Muscle of leg (tissue), 3 donors: ENCODE measurements at regions not wholly inside any gene's neighbourhood (a gene's known extent, or its start where the extent isn't known, plus 50 kb on each side); places are given as distances from the start of the nearest gene placed in this dataset.
A peak's percentile ranks its signal among the peaks of the same experiment; 100 is the strongest.

Experiments
- DNase-seq: peaks from one replicate; pipeline ENCODE4 v3.0.0; 2013
- H3K27ac ChIP-seq: one replicate; pipeline ENCODE4 v1.5.1; 2013; ENCODE audit warnings: mild to moderate bottlenecking, low read length, control low read depth
- H3K27me3 ChIP-seq: one replicate; pipeline ENCODE4 v1.6.1; 2013; ENCODE audit warnings: low read length; ENCODE audit not compliant: control insufficient read depth, insufficient read depth
- H3K36me3 ChIP-seq: one replicate; pipeline ENCODE4 v1.6.1; 2013; ENCODE audit warnings: low read length; ENCODE audit not compliant: control insufficient read depth, insufficient read depth
- H3K4me1 ChIP-seq: one replicate; pipeline ENCODE4 v1.6.1; 2013; ENCODE audit warnings: low read length; ENCODE audit not compliant: control insufficient read depth, insufficient read depth
- H3K4me3 ChIP-seq: one replicate; pipeline ENCODE4 v1.5.1; 2013; ENCODE audit warnings: low read length, control low read depth
- H3K9me3 ChIP-seq: replicated peaks from 2 replicates; pipeline ENCODE4 v1.6.1; 2013; ENCODE audit warnings: low read depth, low read length; ENCODE audit not compliant: control insufficient read depth
- WGBS: methylation state at CpG from one replicate; pipeline ENCODE4 v1.1.5; 2013; ENCODE audit warnings: missing lambda C conversion rate; ENCODE audit not compliant: insufficient coverage; 5-methylcytosine and 5-hydroxymethylcytosine counted together

DNA sequence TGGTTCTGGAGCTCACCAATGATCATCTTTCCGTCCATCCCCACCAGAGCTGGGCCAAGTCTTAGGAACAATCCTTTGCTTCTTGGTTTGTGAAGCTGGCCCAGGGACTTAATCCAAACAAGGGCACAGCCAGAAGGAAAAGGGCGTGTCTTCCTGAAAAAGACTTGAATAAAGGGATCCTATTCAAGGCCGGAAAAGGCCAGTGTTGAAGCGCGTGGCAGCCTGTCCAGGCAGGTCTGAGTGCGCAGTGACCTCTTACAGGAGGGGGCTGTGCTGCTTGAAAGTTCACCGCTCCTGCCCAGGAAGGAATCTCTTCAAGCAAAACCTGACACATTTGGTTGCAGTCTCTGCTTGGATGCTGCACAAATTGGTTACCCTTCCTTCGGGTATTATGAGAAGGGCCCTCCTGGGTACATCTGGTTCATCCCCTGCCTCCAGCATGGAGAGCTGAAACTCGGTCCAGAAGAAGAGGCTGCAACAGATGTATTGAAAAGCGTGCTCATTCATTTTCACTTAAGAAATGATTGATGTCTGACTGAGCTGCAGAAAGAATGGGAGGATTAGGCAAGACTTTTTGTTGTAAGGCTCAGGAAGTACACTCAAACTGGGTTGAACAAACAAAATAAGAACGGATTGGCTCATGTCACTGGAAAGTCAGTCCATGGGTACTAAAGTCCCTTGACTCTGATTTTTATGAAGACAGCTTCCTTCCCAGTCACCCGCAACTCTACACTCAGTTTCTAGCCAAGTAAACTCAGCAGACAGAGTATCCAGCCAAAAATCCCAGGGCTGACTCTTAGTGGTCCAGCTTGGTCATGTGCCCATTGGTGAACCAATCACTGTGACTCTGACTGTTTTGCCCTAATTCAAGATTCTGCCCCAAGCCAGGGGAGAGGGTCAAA lies 136.3 kb downstream of the TFAP2C start:
- Histone ChIP-seq H3K4me1 (no peaks in the 10 kb centered on the region), H3K4me3 (no peak overlapping the region), H3K27ac (no peak overlapping the region), H3K27me3 (no peaks in the 10 kb centered on the region), H3K9me3 (no peaks in the 10 kb centered on the region), H3K36me3 (no peaks in the 10 kb centered on the region)
- peak; percentile 7 for DNase-seq
- 75% methylated on average over 11 of the region's 12 CpGs for WGBS

DNA sequence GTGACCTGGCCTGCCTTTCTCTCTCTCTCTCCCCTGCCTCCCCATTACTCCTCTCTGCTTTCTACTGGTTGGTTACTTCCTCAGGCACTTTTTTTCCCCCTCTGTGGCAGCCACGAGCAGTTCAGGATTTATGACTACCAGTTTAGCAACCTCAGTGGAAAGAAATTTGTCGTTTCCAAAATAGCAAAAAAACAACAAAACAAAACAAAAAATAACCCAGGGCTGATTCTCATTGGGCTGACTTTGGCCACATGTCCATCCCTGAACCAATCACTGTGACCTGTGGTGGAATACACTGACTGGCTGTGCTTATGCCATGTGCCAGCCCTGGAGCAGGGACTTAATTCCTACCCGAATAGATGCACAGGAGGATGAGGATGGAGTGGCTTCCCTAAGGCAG lies 137.4 kb downstream of the TFAP2C start:
- no peaks in the 10 kb centered on the region for H3K36me3 ChIP-seq
- 44% methylated on average over 3 of the region's 3 CpGs for WGBS
- no peak overlapping the region for H3K4me3 ChIP-seq
- no peaks in the 10 kb centered on the region for H3K4me1 ChIP-seq
- H3K9me3 ChIP-seq, result no peaks in the 10 kb centered on the region
- DNase-seq, result no peak
- H3K27me3 ChIP-seq, result no peaks in the 10 kb centered on the region
- H3K27ac ChIP-seq, result no peak overlapping the region

DNA sequence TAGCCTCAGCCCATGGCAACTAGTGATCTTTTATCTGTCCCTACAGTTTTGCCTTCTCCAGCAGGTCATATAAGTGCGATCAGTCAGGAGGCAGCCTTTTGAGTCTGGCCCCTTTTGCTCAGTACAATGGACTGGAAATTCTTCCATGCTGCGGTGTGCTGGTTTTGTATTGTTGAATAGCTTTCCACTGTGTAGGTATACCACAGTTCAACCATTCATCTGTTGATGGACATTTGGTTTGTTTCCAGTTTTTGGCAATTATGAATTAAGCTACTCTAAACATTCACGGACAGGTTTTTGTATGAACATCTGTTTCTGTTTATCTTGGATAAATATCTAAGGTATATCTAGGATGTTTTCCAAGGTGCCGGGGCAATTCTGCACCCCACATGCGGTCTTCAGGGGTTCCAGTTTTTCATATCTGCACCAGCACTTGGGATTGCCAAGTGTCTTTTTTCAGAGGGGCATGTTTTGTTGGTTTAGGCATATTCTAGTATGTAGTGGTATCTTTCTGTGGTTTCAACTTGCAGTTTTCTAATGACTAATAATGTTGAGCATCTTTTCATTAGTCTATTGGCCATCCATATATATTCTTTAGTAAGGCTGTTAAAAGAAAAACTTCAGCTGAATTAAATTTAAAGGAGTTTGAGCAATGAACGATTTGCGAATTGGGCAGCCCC lies 141.0 kb downstream of the TFAP2C start:
- WGBS, result 100% methylated on average over 1 of the region's 7 CpGs
- Histone ChIP-seq H3K4me1 (peaks cover 7% of the 10 kb centered on the region), H3K36me3 (no peaks in the 10 kb centered on the region), H3K9me3 (no peaks in the 10 kb centered on the region), H3K27me3 (no peaks in the 10 kb centered on the region), H3K27ac (no peak overlapping the region), H3K4me3 (no peak overlapping the region)
- DNase-seq, result no peak

DNA sequence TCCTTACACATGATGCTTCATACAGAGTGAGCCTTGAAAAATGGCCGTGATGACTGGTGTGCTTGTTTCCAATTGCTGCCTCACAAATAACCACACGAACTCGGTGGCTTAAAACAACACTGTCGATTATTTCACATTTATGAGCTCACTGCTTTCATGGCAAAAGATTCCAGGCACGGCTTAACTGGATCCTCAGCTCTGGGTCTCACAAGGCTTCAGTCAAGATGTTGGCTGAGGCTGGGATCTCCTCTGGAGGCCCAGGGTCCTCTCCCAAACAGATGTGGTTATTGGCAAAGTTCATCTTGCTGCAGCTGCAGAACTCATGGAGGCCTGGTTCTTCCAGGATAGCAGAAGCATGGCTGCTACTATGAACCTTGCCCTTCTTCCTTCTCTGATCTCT lies 144.6 kb downstream of the TFAP2C start:
- no peaks in the 10 kb centered on the region for H3K9me3 ChIP-seq
- H3K27me3 ChIP-seq, result no peaks in the 10 kb centered on the region
- H3K4me3 ChIP-seq, result no peak overlapping the region
- peaks cover 11% of the 10 kb centered on the region for H3K4me1 ChIP-seq
- H3K36me3 ChIP-seq, result no peaks in the 10 kb centered on the region
- H3K27ac ChIP-seq, result no peak overlapping the region
- DNase-seq, result peak; percentile 91
- 53% methylated on average over 5 of the region's 5 CpGs for WGBS

DNA sequence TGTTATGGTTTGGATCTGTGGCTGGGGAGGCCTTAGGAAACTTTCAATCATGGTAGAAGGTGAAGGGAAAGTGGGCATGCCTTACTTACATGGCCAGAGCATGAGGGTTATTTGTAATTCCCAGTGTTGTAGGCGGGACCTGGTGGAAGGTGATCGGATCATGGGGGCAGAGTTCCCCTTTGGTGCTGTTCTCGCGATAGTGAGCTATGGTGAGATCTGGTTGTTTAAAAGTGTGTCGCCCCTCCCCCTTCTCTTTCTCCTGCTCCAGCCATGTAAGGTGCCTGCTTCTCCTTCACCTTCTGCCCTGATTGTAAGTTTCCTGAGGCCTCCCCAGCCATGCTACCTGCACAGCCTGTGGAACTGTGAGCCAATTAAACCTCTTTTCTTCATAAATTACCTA lies 145.8 kb downstream of the TFAP2C start:
- Histone ChIP-seq H3K4me3 (no peak overlapping the region), H3K36me3 (no peaks in the 10 kb centered on the region), H3K27ac (no peak overlapping the region), H3K27me3 (no peaks in the 10 kb centered on the region), H3K9me3 (no peaks in the 10 kb centered on the region), H3K4me1 (peaks cover 12% of the 10 kb centered on the region)
- WGBS, result 100% methylated on average over 1 of the region's 5 CpGs
- no peak for DNase-seq

DNA sequence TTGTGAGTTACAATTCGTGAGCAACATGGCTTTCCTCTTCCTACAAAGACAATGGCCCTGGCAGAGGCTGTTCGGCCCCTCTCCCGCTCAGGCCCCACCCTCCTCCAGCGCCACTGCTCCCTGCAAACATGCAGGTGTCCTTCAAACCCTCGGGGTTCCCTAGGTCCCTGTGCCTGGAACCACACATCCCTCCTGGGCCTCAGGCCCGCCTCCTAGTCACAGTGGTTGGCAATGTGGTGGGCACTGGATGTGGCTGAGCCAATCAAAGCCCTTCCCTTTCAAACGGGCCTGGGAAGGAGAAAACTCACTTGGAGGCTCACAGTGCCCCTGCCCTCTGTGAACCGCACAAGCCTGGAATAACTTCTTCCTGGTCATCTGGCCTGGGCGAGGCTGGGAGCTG lies 147.2 kb downstream of the TFAP2C start:
- Histone ChIP-seq H3K4me3 (no peak overlapping the region), H3K27me3 (no peaks in the 10 kb centered on the region), H3K36me3 (no peaks in the 10 kb centered on the region), H3K9me3 (no peaks in the 10 kb centered on the region), H3K27ac (no peak overlapping the region), H3K4me1 (peaks cover 20% of the 10 kb centered on the region)
- no peak for DNase-seq
- 69% methylated on average over 5 of the region's 9 CpGs for WGBS

DNA sequence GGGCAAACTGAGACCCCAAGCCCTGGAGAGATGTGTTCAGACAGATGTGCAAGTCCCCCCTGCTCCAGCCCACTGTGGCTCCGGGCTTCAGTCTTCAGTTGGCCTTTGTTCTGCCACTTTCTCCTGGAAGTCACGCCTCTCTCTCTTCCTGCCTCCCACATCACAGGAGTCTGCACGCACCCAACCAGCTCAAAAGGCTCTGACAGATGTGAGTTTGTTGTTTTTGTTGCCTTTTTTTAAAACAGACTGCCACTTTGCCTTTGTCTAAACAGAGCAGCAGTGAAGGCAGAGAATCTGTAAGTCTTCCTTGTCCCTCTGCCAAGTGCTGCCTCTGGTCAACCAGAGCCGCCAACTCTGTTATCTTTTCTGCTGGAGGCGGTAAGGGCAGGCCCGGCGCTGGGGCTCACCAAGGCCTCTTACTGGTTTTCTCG lies 149.7 kb downstream of the TFAP2C start:
- H3K4me1 ChIP-seq, result peaks cover 15% of the 10 kb centered on the region
- DNase-seq, result peak; percentile 10
- H3K4me3 ChIP-seq, result no peak overlapping the region
- no peaks in the 10 kb centered on the region for H3K36me3 ChIP-seq
- WGBS, result 46% methylated on average over 6 of the region's 8 CpGs
- no peak overlapping the region for H3K27ac ChIP-seq
- peaks cover 2% of the 10 kb centered on the region for H3K27me3 ChIP-seq
- H3K9me3 ChIP-seq, result no peaks in the 10 kb centered on the region

DNA sequence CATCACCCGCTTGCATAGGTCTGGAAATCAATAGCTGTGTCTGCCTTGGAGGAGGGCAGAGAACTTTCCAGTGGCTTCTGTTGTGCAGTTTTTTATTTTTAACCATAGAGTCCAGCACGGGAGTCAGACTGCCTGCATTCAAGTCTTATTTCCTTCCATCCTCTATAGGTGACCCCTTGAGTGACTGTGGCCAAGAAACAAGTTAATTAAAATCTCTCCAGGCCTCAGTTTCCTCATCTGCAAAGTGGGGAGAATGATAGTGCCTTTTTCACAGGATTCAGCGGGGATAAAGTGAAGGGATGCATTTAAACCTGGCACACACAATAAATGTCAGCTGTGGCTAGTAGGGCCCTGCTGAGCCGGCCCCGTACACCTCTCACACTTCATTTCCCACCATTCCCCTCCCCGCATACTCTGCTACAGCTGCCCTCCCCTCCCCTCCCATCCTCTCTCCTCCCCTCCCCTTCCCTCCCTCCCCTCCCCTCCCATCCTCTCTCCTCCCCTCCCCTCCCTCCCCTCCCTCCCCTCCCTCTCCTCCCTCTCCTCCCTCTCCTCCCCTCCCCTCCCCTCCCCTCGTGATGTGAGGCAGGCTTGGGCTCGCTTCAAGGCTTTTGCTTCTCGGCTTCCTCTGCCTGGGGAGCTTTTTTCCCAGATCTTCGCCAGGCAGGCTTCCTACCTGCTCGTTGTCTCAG lies 150.5 kb downstream of the TFAP2C start:
- no peaks in the 10 kb centered on the region for H3K36me3 ChIP-seq
- H3K27me3 ChIP-seq, result peaks cover 2% of the 10 kb centered on the region
- H3K27ac ChIP-seq, result no peak overlapping the region
- peaks cover 14% of the 10 kb centered on the region for H3K4me1 ChIP-seq
- H3K4me3 ChIP-seq, result no peak overlapping the region
- H3K9me3 ChIP-seq, result no peaks in the 10 kb centered on the region
- no peak for DNase-seq
- 59% methylated on average over 7 of the region's 11 CpGs for WGBS

DNA sequence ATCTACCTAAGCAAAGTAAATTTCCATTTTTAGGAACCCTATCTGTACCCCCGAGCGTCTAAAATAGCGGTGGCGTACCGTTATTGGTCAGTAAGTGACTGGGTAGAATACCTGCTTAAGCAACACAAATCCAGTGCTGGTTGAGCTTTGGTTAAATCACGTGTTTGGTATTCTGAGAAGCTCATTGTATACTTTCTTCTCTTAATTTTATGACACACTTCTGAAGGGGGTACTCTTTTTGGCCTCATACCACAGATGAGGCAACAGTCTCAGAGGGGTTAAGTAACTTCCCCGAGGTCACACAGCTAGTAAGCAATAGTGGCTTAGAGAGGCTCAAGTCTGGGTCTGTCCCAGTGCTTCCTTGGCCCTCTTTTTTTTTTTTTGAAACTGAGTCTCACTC lies 151.2 kb downstream of the TFAP2C start:
- H3K4me1 ChIP-seq, result peaks cover 14% of the 10 kb centered on the region
- no peak overlapping the region for H3K27ac ChIP-seq
- 57% methylated on average over 1 of the region's 7 CpGs for WGBS

DNA sequence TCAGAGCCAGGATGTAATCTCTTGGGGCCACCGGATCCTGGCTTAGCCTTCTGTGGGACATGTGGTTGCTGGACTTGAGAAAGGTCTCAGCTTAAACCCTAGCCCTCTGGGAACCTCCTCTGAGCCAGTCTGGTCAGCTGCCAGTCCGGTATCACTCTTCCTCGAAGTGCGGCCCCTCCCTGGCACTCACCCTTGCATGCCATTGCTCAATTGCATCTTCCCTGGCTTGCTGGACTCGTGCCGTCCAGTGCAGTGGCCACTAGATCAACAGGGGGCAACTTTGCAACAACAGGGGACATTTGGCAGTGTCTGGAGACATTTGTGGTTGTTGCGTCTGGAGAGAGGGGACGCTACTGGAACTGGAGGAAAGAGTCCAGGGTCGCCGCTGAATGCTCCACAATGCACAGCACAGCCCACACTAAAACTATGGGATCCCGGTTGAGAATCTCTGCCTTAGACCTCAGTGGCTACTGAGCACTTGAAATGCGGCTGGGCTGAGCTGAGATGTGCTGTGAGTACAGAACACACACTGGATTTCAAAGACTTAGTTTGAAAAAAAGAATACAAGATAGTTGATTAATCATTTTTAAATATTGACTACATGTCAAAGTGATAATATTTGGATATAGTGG lies 152.1 kb downstream of the TFAP2C start:
- Histone ChIP-seq H3K27ac (no peak overlapping the region), H3K36me3 (no peaks in the 10 kb centered on the region), H3K4me3 (no peak overlapping the region), H3K27me3 (peaks cover 2% of the 10 kb centered on the region), H3K4me1 (peaks cover 14% of the 10 kb centered on the region), H3K9me3 (no peaks in the 10 kb centered on the region)
- DNase-seq, result peak; percentile 28
- 39% methylated on average over 6 of the region's 12 CpGs for WGBS

More for the DNA sequence above, 151.2 kb downstream of the TFAP2C start:
- H3K4me3 ChIP-seq, result no peak overlapping the region
- no peak for DNase-seq
- H3K9me3 ChIP-seq, result no peaks in the 10 kb centered on the region
- no peaks in the 10 kb centered on the region for H3K36me3 ChIP-seq
- peaks cover 2% of the 10 kb centered on the region for H3K27me3 ChIP-seq
